Heart left ventricle (tissue), 16 donors: ENCODE measurements at regions not wholly inside any gene's neighbourhood (a gene's known extent, or its start where the extent isn't known, plus 50 kb on each side); places are given as distances from the start of the nearest gene placed in this dataset.

Source experiments
- ATAC-seq, 4 donors: fragments of 200-7000 bp; cut with Tn5 transposase; one replicate each; pipeline ENCODE4 v1.9.1; 2020 to 2022; ENCODE audit warnings: moderate library complexity in 4 of 4, mild to moderate bottlenecking in 3 of 4, moderate number of reproducible peaks in 1 of 4
- DNase-seq, 5 donors: peaks; one replicate each; pipeline ENCODE4 v3.0.0-alpha.2; 2020
- H3K27ac ChIP-seq, 12 donors: fragments of 200-600 bp; sonication (generic) in 4 of 12; one replicate each; pipeline versions ENCODE4 v1.5.0 to v1.8.0; 2016 to 2022; ENCODE audit warnings: mild to moderate bottlenecking in 2 of 12
- H3K27me3 ChIP-seq, 9 donors: fragments of 200-600 bp; sonication (generic) in 2 of 9; one replicate each; pipeline versions ENCODE4 v1.5.1 to v1.8.0; 2016 to 2022; ENCODE audit warnings: mild to moderate bottlenecking in 3 of 9
- H3K36me3 ChIP-seq, 9 donors: fragments of 200-600 bp; sonication (generic) in 2 of 9; one replicate each; pipeline versions ENCODE4 v1.5.0 to v1.8.0; 2018 to 2022; ENCODE audit warnings: mild to moderate bottlenecking in 2 of 9
- H3K4me1 ChIP-seq, 12 donors: fragments of 200-600 bp; sonication (generic) in 4 of 12; one replicate each; pipeline versions ENCODE4 v1.5.0 to v1.8.0; 2016 to 2022; ENCODE audit warnings: mild to moderate bottlenecking in 3 of 12
- H3K4me3 ChIP-seq, 12 donors: fragments of 200-600 bp; sonication (generic) in 4 of 12; one replicate each; pipeline versions ENCODE4 v1.5.0 to v1.8.0; 2017 to 2022; ENCODE audit warnings: mild to moderate bottlenecking in 9 of 12, moderate library complexity in 4 of 12
- H3K9me3 ChIP-seq, 12 donors: fragments of 200-600 bp; sonication (generic) in 4 of 12; one replicate each; pipeline versions ENCODE4 v1.5.0 to v1.8.0; 2016 to 2022; ENCODE audit warnings: mild to moderate bottlenecking in 1 of 12
- CTCF ChIP-seq, 12 donors: fragments of 200-600 bp; sonication (generic) in 4 of 12; IDR thresholded peaks; one replicate each; pipeline versions ENCODE4 v1.5.0 to v1.8.0; 2018 to 2022; ENCODE audit warnings: antibody characterized with exemption in 12 of 12, mild to moderate bottlenecking in 5 of 12
- POLR2A ChIP-seq, 2 donors: fragments of 450-650 bp; IDR thresholded peaks; one replicate each; pipeline ENCODE4 v1.6.1; 2017; ENCODE audit warnings: antibody characterized with exemption in 2 of 2, mild to moderate bottlenecking in 2 of 2, moderate library complexity in 2 of 2
- WGBS, 4 donors: extraction: QIAGEN DNeasy Blood & Tissue Kit in 2 of 4; methylation state at CpG; one replicate each; pipeline versions ENCODE4 v1.1.5 to v1.1.7; 2013 to 2018; 5-methylcytosine and 5-hydroxymethylcytosine counted together
- intact Hi-C, 10 donors: fragments of 100-400 bp; cut with DNase I; formaldehyde crosslinking; loops; one replicate each; pipeline versions ENCODE4 v1.11.1 to v1.14.2; 2022
- donor health status: ischemic (EF 13 %, LVEDD 7.1; RV severe dilation, severe dysfunction).
- donor health status: healthy with polysubstance abuse.
- donor health status: DM: no; HTN: yes; CAD: no.
- donor health status: DM: no; HTN: no; CAD: no.
- donor health status: ischemic (EF 25% LVEDD 6.9; RV normal size, moderate dysfunction).
- donor health status: ischemic (EF 25% LVEDD 5.7; RV mildly dilated, moderate dysfunction).
- donor health status: healthy.
- donor health status: DM: yes; HTN: yes; CAD: no.
- donor health status: ischemic (EF 35%, LVEDD 5.7; RV mildly dilated, moderate dysfunction).
- donor health status: nonischemic (EF 11% LVEDD 7.7; RV severe dilation, severe dysfunction).
- donor health status: DM: yes; HTN: yes; CAD: no.
- donor health status: PGD.
- donor health status: ischemic (EF 29% LVEDD 5.4; RV normal size, mild dysfunction).
- donor health status: nonischemic (EF 23%, LVEDD 6.1; RV moderate dilation, normal function).

- peak; percentile 68 to 94 (median 88) for ATAC-seq
- Histone ChIP-seq H3K4me3 (no peak overlapping the region), H3K9me3 (peaks cover 0 to 3% (median 0%) of the 10 kb centered on the region in 12 donors), H3K36me3 (no peaks in the 10 kb centered on the region), H3K27ac (peak overlapping the region in 11 of 12 donors; percentile 52 to 97 (median 67)), H3K27me3 (no peaks in the 10 kb centered on the region), H3K4me1 (peaks cover 0 to 63% (median 5%) of the 10 kb centered on the region in 12 donors)
- DNase-seq = peak in 4 of 5 donors; percentile 23 to 65 (median 36)
- intact Hi-C loops = loop anchor here in 1 of 10 donors (10.0 kb wide), 1 partner anchor 65 kb away; no protein-coding TSS in a partner anchor
- WGBS, 4 donors = 49 to 59% (median 56%) methylated on average over 7 of the region's 7 CpGs
- TF ChIP-seq CTCF (IDR thresholded peaks at IDR 0.05) (no peak), POLR2A (IDR thresholded peaks at IDR 0.05) (no peak)
These were observed 82.7 kb upstream of the CTSC start for GRCh38 chr11:88420165-88420791.

- ATAC-seq = no peak
- Histone ChIP-seq H3K27me3 (no peaks in the 10 kb centered on the region), H3K4me3 (no peak overlapping the region), H3K27ac (peak overlapping the region in 1 of 12 donors; percentile 97), H3K36me3 (no peaks in the 10 kb centered on the region), H3K9me3 (peaks cover 0 to 3% (median 0%) of the 10 kb centered on the region in 12 donors), H3K4me1 (peaks cover 0 to 74% (median 8%) of the 10 kb centered on the region in 12 donors)
- WGBS, 4 donors = 75 to 90% (median 81%) methylated on average over 3 of the region's 3 CpGs
- no peak for TF ChIP-seq POLR2A (IDR thresholded peaks at IDR 0.05)
- no peak for TF ChIP-seq CTCF (IDR thresholded peaks at IDR 0.05)
- intact Hi-C loops = no loop called here
- no peak for DNase-seq
These were observed 81.0 kb upstream of the CTSC start for GRCh38 chr11:88418508-88418907.

GRCh38 chr11:88415495-88415894 lies 78.0 kb upstream of the CTSC start:
- no peak for DNase-seq
- H3K4me1 ChIP-seq = peaks cover 0 to 53% (median 3%) of the 10 kb centered on the region in 12 donors
- H3K27me3 ChIP-seq = no peaks in the 10 kb centered on the region
- no peak for TF ChIP-seq CTCF (IDR thresholded peaks at IDR 0.05)
- no peak for TF ChIP-seq POLR2A (IDR thresholded peaks at IDR 0.05)
- H3K36me3 ChIP-seq = no peaks in the 10 kb centered on the region
- 57 to 92% (median 80%) methylated on average over 1 of the region's 1 CpG for WGBS, 4 donors
- intact Hi-C loops = no loop called here
- ATAC-seq = no peak
- no peak overlapping the region for H3K4me3 ChIP-seq
- H3K27ac ChIP-seq = peak overlapping the region in 1 of 12 donors; percentile 88
- H3K9me3 ChIP-seq = peaks cover 0 to 3% (median 0%) of the 10 kb centered on the region in 12 donors

- no peaks in the 10 kb centered on the region for H3K27me3 ChIP-seq
- H3K36me3 ChIP-seq = no peaks in the 10 kb centered on the region
- WGBS, 4 donors = 37 to 48% (median 44%) methylated on average over 3 of the region's 3 CpGs
- intact Hi-C loops = no loop called here
- no peak for DNase-seq
- H3K27ac ChIP-seq = peak overlapping the region in 3 of 12 donors; percentile 18 to 88 (median 20)
- TF ChIP-seq POLR2A (IDR thresholded peaks at IDR 0.05) (no peak), CTCF (IDR thresholded peaks at IDR 0.05) (no peak)
- H3K4me1 ChIP-seq = peaks cover 0 to 48% (median 2%) of the 10 kb centered on the region in 12 donors
- H3K9me3 ChIP-seq = peaks cover 0 to 3% (median 0%) of the 10 kb centered on the region in 12 donors
- ATAC-seq = no peak
- no peak overlapping the region for H3K4me3 ChIP-seq
These were observed 77.5 kb upstream of the CTSC start for GRCh38 chr11:88414981-88415413.
